NK-92 (cell line): ENCODE measurements at regions not wholly inside any gene's neighbourhood (a gene's known extent, or its start where the extent isn't known, plus 50 kb on each side); places are given as distances from the start of the nearest gene placed in this dataset.

Experiments
- DNase-seq: peaks from one replicate; lab custom pipeline; 2025; ENCODE audit not compliant: unreplicated experiment; lab: John Stamatoyannopoulos, UW

DNA sequence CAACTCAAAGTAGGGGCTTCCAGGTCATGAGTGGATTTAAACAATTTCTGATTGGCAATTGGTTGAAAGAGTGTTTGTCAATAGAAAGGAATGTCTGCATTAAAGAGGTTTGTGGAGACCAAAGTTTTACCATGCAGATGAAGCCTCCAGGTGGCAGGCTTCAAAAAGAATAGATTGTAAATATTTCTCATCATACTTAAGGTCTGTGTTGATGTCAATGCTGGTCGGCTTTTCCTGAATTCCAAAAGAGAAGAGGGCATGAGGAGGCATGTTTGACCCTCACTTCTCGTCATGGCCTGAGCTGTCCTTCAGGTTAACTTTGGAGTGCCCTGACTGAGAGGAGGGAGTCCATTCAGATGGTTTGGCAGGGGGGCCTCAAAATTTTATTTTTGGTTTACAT, 125.4 kb upstream of the RFC3 start:
- no peak for DNase-seq

DNA sequence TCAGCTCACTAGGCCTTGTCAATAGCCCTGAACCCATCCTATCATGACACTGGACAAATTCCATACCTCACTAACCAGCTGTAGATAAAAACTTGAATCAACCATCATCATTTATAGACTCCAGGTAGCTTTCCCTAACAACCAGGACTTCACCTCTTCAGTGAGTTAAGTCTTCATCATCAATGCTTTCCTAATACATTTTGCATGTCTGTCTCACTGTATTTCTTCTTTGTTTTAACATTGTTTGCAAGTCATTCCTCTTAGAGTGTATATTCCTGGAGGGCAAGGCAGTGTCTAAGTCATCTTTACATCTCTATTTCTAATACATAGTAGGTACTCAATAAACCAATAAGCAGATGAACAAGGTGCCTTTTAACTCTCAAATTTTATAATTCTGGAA, 123.4 kb upstream of the RFC3 start:
- no peak for DNase-seq

DNA sequence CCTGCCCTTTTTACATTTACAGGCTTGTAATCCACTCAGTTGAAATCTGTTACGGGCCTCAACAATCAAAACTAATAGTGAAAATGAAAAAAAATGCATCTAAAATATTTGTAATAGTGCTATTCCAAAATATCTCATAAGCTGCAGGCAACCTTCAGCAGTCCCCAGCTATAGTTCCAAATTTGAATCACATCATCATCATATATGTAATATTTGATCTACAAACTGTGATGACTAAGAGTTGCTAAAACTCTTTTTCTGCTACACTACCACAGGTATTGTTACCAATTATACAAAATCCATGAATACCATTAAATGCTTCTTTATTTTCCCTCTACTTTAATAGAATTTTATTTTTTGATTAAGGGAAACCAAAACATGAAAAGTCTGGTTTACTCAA, 121.4 kb upstream of the RFC3 start:
- DNase-seq, result no peak

DNA sequence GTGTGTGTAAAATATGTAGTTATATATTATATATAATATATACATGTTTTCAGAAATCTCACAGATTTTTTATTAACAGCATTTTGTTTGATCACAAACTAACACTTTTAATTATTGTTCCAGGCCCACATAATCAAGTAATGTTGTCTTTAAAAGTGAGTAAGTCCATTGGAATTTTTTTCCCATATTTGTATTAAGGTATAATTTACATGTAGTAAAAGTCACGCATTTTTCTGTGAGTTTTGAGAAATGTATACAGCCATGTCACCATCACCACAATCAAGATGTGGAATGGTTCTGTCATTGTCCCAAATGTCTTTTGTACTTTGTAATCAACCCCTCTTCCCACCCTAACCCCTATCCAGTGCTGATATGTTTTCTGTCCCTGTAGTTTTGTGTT, 120.0 kb upstream of the RFC3 start:
- no peak for DNase-seq

DNA sequence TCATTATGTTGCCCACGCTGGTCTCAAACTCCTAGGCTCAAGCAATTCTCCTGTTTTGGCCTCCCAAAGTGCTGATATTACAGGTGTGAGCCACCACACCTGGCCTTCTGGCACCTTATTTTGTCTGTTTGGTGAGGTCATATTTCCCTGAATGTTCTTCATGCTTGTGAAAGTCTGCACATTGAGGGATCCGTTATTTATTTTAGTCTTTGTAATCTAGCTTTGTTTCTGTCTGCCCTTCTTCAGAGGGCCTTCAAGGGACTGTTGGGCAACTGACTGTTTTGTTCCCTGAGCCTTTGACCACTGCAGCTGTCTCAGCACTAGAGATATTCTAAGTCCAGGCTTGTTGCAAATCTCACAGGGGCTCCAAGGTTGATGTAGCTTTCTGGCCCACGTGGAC, 110.5 kb upstream of the RFC3 start:
- no peak for DNase-seq

DNA sequence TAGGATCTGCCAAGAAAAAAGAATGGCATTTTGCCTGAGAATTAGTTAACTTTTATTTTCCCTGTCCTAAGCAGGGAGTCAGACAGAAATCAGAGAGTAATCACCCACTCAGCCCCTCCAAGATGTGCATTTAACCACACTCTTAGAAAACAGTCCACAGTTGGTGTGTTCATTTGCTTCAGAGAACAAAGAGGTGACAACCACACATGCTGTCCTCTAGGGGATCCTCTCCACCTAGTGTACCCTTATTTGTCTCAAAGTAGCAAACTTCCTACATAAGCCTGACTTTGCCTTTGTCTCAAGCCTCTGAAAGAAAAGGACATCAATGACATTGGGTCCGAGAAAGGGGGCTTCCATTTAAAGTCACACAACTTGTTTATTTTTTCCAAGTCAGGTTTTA, 107.0 kb upstream of the RFC3 start:
- no peak for DNase-seq

DNA sequence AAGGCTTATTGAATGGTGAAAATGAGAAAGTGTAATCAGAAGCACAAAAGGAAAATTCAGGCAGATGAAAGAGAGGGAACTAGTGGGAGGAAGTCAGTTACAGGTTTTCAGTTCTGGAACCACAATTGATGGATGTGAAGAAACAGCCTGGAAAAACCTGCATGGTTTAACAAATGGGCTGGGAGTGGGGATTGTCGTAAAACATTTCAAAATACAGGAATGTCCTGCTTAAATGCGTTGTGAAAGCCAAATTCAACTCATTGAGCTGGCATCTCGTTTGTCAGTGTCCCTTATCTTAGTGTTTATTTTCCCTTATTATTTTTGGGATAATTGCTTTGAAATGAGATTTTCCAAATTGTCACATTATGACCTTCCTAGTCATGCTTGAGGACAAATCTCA, 106.5 kb upstream of the RFC3 start:
- no peak for DNase-seq

DNA sequence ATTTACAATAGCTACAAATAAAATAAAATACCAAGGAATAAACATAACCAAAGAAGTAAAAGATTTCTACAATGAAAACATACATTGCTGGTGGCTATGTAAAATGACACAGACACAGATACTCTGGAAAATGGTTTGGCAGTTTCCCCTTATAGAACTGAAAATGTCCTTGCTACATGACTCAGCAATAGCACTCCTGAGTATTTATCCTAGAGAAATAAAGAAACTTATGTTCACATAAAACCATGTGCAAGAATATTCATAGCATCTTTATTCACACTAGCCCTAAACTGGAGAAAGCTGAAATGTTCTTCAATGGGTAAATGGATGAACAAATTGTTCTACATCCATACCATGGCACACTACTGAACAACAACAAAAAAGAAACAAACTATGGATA, 100.2 kb upstream of the RFC3 start:
- DNase-seq, result no peak

DNA sequence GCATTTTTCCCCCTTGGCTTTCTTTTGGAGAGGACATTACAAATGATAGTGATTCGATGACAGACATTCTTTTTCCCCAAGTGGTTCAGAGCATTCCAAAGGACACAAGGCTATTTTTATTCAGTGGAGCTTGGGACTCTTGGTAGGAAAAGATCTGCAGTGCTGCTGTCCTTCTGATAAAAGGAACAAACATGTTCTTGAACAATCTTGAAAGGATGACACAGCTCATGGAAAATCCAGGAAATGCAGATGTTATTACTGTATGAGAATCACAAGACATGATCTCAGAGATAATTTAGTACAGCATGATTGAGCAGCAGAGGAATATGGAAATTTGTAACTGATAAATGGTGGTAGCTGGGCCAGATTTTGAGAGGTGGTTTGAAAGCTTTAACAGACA, 96.2 kb upstream of the RFC3 start:
- no peak for DNase-seq

DNA sequence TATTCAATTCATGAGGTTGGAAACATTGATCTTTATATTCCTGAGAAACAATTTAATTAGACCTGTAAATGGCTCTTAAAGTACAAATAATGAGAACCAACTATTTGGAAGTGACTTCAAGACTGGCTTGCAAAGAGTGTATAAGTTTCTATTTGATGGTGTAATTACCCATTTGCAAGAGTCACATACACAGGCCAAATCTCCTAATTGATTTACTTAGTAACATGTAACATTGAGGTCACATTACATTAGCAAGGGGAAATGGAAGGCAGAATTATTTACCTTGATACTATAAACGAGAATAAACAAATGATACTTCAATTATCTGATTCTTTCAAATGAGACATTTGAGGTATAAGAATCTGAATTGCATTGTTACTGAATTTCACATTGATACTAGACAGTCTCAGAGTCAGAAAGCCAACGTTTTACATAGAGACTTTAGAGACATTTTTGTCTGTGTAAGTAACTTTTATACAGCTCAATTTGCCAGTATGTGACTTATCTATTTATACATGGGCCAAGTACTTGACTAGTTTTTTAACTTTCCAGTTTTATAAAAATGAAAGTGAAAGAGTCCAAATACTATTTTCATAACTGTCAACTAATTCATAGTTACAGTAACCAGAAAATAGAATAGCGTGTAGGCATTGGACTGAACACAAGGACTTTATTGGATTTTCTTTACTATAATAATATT, 95.6 kb upstream of the RFC3 start:
- no peak for DNase-seq

DNA sequence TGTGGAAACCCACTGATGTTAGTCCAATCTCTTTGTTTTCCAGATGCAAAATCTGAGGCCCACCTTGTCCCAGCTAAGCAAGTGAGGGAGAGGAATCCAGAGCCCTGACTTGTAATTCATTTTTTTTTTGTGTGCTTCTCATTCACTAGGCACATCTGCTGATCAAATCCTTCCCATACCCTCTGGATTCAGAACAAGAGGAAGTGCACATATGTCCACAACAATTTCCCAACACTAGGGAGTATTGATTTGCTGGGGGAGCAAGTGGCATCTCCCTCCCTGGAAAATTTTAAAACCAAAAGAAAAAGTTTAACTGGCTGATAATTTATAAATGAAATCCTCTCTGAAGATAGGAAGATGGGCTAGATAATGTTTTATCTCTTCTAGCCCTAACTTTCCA, 94.6 kb upstream of the RFC3 start:
- no peak for DNase-seq

DNA sequence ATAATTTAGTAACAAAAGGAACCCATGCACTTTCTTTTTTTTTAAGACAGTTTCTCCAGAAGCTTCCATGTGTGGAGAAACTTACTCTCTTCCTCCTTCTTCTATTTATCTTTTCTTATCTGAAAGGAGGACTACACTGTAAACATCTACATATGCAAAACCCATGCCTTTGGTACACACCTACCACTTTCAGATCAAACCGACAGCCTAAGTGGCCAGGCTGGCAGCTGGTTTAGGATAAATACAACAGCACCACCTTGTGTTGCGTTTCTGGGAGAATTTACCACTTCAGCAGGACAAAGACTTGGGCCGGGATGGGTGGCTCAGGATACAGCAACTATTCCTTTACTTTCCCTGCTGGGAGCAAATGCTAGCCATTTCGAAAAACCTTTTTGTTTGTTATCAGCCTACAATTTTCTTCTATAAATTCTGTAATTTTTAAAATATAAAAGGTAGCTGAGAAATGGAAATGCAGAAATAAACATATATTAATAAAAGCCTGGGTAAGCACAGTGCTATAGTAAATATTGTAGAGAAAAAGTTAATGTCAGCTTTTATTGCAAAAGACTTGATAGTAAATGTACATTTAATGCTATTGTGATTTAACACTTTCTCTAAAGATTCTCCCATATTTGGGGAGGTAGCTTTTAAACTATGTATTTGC, 94.0 kb upstream of the RFC3 start:
- no peak for DNase-seq

DNA sequence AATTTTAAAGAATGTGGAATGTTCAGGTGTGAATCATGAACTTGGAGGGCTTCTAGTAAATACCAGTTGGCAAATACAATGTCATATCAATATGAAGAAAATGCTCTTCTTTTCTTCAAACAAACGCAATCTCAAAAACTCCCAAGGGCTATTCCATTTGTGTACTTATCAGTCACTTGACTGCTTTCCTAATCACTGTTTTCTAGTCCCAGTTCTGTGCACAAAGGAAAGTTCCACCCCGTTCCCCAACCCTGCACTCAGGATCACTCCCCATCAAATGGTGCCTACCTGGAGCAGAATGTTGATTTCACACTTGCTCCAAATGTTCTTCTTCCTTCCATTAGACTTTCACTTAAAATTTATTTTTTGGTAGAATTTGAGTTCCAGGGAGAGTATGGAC, 92.6 kb upstream of the RFC3 start:
- DNase-seq, result no peak

DNA sequence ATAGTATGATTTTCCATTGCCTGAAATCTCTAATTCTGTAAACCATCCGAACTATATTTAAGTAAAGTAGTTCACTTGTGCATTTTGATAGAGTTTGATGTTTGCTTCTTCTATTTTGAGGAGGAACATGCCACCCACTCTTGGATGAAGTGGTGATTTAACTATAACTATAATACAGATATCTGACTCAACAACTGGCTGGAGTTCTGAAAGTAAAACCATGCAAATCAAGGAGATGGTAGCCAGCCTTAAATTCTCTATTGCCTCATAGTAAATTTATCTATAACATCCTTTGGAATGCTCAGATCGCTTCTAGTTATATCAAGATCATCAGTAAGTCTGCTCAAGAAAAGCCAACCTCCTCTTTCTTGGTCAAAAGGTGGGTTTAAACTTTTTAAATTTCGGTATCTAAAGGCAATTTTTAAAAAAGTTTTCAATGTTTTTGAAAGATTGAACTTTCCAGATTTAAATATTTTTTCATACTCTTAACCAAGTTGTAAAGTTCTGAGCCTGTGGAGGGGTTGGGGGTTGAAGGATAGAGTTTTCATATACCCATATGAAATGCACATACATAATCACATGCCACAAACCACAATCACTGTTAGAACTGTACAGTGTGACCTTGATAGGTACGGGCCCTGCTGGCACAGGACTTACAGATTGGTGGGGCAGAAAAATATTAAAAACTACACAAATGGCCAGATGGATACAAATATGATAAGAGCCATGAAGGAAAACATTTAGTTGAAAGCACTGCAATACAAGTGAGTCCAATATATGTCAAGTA, 90.5 kb upstream of the RFC3 start:
- DNase-seq, result no peak

DNA sequence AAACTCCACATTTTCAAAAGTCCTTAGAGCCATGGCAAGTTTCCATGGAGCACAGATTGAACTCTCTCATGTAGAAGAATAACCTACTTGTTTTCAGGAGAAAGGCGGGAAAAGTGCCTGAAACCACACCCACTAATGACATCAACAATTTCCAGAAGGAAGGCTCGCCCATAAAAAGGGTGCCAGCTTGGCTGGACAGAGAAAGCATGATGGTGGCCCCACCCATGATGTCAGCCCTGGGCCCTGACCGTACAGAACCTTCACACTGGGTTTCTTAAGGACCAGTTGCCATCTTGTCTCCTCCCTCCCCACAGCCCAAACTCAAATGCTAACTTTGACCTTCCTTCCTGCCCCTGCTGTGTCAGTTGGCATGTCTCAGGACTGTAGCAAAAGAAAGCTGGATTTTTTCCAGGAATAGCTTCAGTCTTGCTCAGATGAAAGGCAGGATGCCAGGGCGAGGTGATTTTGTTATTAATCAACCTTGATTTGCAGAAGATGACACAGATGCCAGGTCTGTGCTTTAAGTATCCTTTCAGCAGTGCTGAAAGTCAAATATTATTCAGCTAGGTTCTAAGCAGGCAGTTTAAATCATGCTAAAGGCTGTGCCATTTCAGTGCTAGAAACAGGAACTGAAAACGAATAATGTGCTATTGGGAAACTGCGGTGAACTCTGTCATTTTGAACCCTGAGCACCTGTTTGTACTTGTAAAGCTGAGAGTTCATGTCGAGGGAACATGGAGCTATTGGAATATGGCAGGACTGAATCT, 89.5 kb upstream of the RFC3 start:
- no peak for DNase-seq

DNA sequence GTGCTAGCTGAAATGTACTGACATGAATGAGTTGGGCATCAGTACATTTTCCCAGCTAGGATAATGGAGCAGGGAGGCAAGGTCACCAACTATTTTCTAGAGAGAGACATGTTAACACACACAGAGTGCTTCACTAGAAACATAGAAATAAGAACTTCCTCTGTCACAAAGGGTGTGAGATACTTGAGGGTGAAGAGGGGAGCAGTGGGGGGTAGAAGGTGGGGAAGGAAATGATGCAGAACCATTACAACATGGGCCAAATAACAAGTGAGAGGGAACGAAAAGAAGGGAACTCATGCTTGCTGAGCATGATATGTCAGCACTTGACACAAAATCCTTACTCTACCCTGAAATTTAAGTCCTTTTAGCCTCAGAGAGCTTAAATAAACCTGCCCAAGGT, 87.8 kb upstream of the RFC3 start:
- no peak for DNase-seq

DNA sequence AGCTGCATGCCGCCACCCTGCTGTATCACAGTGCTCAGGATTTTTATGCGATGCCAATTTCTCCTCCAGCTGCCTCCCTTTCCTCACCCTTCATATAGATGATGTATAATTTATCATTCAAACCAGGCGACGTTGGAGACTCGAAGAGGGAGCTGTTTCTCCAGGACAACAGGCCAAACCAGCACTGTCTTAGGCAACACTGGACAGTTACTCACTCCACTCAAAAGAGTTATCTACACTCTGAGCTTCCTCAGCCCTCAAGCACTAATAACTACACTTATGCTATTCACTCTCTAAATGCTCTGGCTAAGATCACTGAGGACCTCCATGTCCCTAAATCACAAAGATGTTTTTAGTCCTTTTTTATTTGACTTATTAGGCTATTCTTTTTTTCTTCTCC, 87.3 kb upstream of the RFC3 start:
- DNase-seq, result no peak

DNA sequence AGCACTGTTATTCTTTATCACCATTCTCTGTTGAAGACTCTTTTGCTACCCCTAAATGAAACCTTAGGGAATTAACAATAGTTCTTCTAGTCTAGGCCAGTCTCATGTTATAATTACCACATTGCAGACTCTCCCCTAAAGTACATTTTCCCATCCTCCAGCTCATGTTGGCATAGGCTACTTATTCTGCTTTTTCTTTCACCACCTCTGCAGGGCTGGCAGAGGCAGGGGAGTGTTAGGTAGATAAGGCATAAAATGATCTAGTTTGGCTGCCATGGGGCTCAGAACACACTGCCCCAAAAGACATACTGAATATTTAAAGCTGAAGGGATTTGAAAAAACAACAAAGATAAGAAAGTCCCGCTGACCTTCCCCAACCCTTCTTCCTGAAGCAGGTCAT, 82.7 kb upstream of the RFC3 start:
- no peak for DNase-seq

DNA sequence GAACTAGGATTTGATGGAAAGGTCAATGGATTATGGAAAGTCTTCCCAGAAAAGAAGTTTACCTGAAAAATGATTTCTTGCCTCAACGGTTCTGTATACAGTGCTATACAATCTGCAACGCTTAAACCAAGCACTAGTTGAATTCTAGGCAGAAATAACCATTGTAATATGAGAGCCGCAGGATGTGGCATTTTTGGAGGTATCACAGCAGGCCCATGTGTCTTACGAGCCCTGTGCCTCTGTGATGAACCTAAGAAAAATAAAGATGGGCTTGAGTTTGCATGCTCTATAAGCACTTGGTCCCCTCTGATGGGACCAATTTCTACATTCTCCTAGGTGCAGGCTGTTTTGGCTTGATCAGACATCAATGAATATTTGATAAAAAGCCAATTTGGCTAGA, 78.7 kb upstream of the RFC3 start:
- no peak for DNase-seq

DNA sequence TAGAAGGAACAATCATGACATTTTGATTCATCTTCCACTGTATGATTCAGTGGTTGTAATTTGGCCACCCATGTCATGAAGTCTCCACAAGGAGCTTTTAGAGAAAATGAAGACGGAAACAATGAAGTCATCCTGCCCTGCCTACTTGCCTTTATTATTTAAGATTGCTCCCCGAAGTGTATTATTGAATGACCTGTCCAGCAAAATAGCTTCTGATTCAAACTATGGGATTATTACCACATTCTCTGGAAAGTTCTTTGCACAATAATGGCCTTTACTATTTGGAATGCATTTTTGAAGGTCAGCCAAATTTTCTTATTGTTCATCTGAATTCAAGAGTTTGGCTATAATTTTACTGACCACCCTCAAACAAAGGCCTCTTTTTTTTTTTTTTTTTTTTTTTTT, 77.8 kb upstream of the RFC3 start:
- no peak for DNase-seq

DNA sequence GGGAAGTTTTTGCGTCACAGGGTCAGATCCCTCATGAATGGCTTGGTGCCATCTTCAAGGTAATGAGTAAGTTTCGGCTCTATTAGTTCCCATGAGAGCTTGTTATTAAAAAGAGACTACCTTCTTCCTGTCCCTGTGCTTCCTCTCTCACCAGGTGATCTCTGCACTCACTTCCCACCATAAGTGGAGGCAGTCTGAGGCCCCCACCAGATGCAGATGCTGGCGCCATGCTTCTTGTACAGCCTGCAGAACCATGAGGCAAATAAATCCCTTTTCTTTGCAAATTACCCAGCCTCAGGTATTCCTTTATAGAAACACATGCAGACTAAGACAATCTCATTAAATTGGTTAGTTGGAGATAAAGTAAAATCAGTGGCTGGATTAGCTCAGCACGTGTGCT, 75.6 kb upstream of the RFC3 start:
- no peak for DNase-seq
